Loucy (cell line): ENCODE measurements at regions not wholly inside any gene's neighbourhood (a gene's known extent, or its start where the extent isn't known, plus 50 kb on each side); places are given as distances from the start of the nearest gene placed in this dataset.

ENCODE experiments used
- H2AFZ ChIP-seq: fragments of 200-600 bp; sonication (generic); 2 replicates; pipeline ENCODE4 v1.6.0; 2016; ENCODE audit warnings: antibody characterized with exemption, mild to moderate bottlenecking, low read length, moderate library complexity
- H3F3A ChIP-seq: fragments of 200-600 bp; 2 replicates; pipeline ENCODE4 v1.6.0; 2016; ENCODE audit warnings: antibody characterized with exemption, low read depth, mild to moderate bottlenecking
- H3K27me3 ChIP-seq: fragments of 200-600 bp; sonication (generic); 2 replicates; pipeline ENCODE4 v1.6.1; 2014; ENCODE audit warnings: low read length, mild to moderate bottlenecking; ENCODE audit not compliant: insufficient read depth, poor library complexity, severe bottlenecking
- H3K36me3 ChIP-seq: fragments of 200-600 bp; sonication (generic); 2 replicates; pipeline ENCODE4 v1.6.1; 2016; ENCODE audit warnings: low read length; ENCODE audit not compliant: insufficient read depth
- H3K4me1 ChIP-seq: fragments of 200-600 bp; sonication (generic); 2 replicates; pipeline ENCODE4 v1.5.1; 2014; ENCODE audit warnings: low read length, mild to moderate bottlenecking; ENCODE audit not compliant: insufficient read depth, poor library complexity, severe bottlenecking
- H3K4me2 ChIP-seq: fragments of 200-600 bp; sonication (generic); 2 replicates; pipeline ENCODE4 v1.6.0; 2014; ENCODE audit warnings: antibody characterized with exemption, low read length, low read depth, mild to moderate bottlenecking; ENCODE audit not compliant: poor library complexity, severe bottlenecking
- H3K4me3 ChIP-seq: fragments of 200-600 bp; sonication (generic); 2 replicates; pipeline ENCODE4 v1.5.1; 2014; ENCODE audit warnings: low read length, mild to moderate bottlenecking, mixed read lengths; ENCODE audit not compliant: poor library complexity, severe bottlenecking
- H3K79me2 ChIP-seq: fragments of 200-600 bp; sonication (generic); 2 replicates; pipeline ENCODE4 v1.6.1; 2014; ENCODE audit warnings: low read length; ENCODE audit not compliant: insufficient read depth
- H3K9ac ChIP-seq: fragments of 200-600 bp; sonication (generic); 2 replicates; pipeline ENCODE4 v1.6.0; 2014; ENCODE audit warnings: mild to moderate bottlenecking, low read depth, low read length, moderate library complexity; ENCODE audit not compliant: poor library complexity, severe bottlenecking
- H3K9me2 ChIP-seq: fragments of 200-600 bp; sonication (generic); replicated peaks from 2 replicates; pipeline ENCODE4 v1.6.1; 2016; ENCODE audit warnings: low read depth, low read length, mixed read lengths
- H3K9me3 ChIP-seq: fragments of 200-600 bp; sonication (generic); 2 replicates; pipeline ENCODE4 v1.6.1; 2014; ENCODE audit warnings: mild to moderate bottlenecking, antibody characterized with exemption, low read length, low read depth; ENCODE audit not compliant: insufficient read depth
- H4K20me1 ChIP-seq: fragments of 200-600 bp; sonication (generic); 2 replicates; pipeline ENCODE4 v1.6.0; 2014; ENCODE audit warnings: antibody characterized with exemption, low read length, mild to moderate bottlenecking; ENCODE audit not compliant: insufficient read depth, poor library complexity, severe bottlenecking
- CTCF ChIP-seq: fragments of 200-600 bp; sonication (generic); conservative IDR thresholded peaks from 2 replicates; pipeline ENCODE4 v1.5.1; 2014; ENCODE audit warnings: mild to moderate bottlenecking, antibody characterized with exemption, low read length
- EZH2phosphoT487 ChIP-seq: fragments of 200-600 bp; IDR thresholded peaks from 2 replicates; pipeline ENCODE4 v1.6.1; 2018; ENCODE audit warnings: antibody characterized with exemption, mild to moderate bottlenecking, moderate library complexity, borderline replicate concordance

- Histone ChIP-seq H3K36me3 (no peaks in the 10 kb centered on the region), H3K9me2 (no peaks in the 10 kb centered on the region), H3K27me3 (no peaks in the 10 kb centered on the region), H3F3A (no peaks in the 10 kb centered on the region), H3K4me1 (no peaks in the 10 kb centered on the region), H2AFZ (no peak overlapping the region), H4K20me1 (no peaks in the 10 kb centered on the region), H3K9ac (no peak overlapping the region), H3K9me3 (no peaks in the 10 kb centered on the region), H3K4me3 (no peak overlapping the region), H3K79me2 (no peaks in the 10 kb centered on the region), H3K4me2 (no peak overlapping the region)
- TF ChIP-seq EZH2phosphoT487 (no peak), CTCF (no peak)
Observed at GRCh38 chr6:114952229-114952628, 609.4 kb upstream of the HS3ST5 start.

GRCh38 chr6:114945392-114945791 lies 602.6 kb upstream of the HS3ST5 start:
- H3K9me3 ChIP-seq, result no peaks in the 10 kb centered on the region
- no peaks in the 10 kb centered on the region for H4K20me1 ChIP-seq
- H3F3A ChIP-seq, result no peaks in the 10 kb centered on the region
- no peak overlapping the region for H3K4me3 ChIP-seq
- TF ChIP-seq CTCF (no peak), EZH2phosphoT487 (no peak)
- no peaks in the 10 kb centered on the region for H3K79me2 ChIP-seq
- H2AFZ ChIP-seq, result no peak overlapping the region
- H3K36me3 ChIP-seq, result no peaks in the 10 kb centered on the region
- H3K27me3 ChIP-seq, result no peaks in the 10 kb centered on the region
- H3K9me2 ChIP-seq, result no peaks in the 10 kb centered on the region
- H3K4me1 ChIP-seq, result no peaks in the 10 kb centered on the region
- H3K9ac ChIP-seq, result no peak overlapping the region
- no peak overlapping the region for H3K4me2 ChIP-seq

- Histone ChIP-seq H3F3A (no peaks in the 10 kb centered on the region), H2AFZ (no peak overlapping the region), H3K9me2 (no peaks in the 10 kb centered on the region)
Observed at GRCh38 chr6:114941078-114941477, 598.3 kb upstream of the HS3ST5 start.

More at GRCh38 chr6:114941078-114941477, 598.3 kb upstream of the HS3ST5 start:
- Histone ChIP-seq H3K4me2 (no peak overlapping the region), H4K20me1 (no peaks in the 10 kb centered on the region), H3K4me3 (no peak overlapping the region), H3K9ac (no peak overlapping the region), H3K36me3 (no peaks in the 10 kb centered on the region), H3K9me3 (no peaks in the 10 kb centered on the region), H3K27me3 (no peaks in the 10 kb centered on the region), H3K4me1 (no peaks in the 10 kb centered on the region), H3K79me2 (no peaks in the 10 kb centered on the region)
- TF ChIP-seq CTCF (no peak), EZH2phosphoT487 (no peak)
